NT2/D1 (cell line): ENCODE measurements at regions not wholly inside any gene's neighbourhood (a gene's known extent, or its start where the extent isn't known, plus 50 kb on each side); places are given as distances from the start of the nearest gene placed in this dataset.

Experiments
- SUZ12 ChIP-seq: IDR thresholded peaks from 2 replicates; pipeline ENCODE4 v1.6.1; 2011; ENCODE audit not compliant: insufficient read length, insufficient read depth; ENCODE audit errors: extremely low read depth
- YY1 ChIP-seq: IDR thresholded peaks from 2 replicates; pipeline ENCODE4 v1.6.1; 2011; ENCODE audit not compliant: insufficient read length, insufficient read depth
- ZNF274 ChIP-seq: IDR thresholded peaks from 2 replicates; pipeline ENCODE4 v1.6.1; 2011; ENCODE audit warnings: mild to moderate bottlenecking, low read depth, low read length

- TF ChIP-seq YY1 (no peak), ZNF274 (no peak), SUZ12 (no peak)
These were observed 120.9 kb downstream of the CRPPA start for GRCh38 chr7:16300361-16300895.
